AML-193 (cell line): ENCODE measurements at regions not wholly inside any gene's neighbourhood (a gene's known extent, or its start where the extent isn't known, plus 50 kb on each side); places are given as distances from the start of the nearest gene placed in this dataset.

Experiments used
- DNase-seq, 2 experiments: peaks; one replicate each; lab custom pipeline; 2025; lab: John Stamatoyannopoulos, UW

GRCh38 chr3:73797311-73797710 is 172.6 kb upstream of the PDZRN3 start:
- DNase-seq: no peak

DNA sequence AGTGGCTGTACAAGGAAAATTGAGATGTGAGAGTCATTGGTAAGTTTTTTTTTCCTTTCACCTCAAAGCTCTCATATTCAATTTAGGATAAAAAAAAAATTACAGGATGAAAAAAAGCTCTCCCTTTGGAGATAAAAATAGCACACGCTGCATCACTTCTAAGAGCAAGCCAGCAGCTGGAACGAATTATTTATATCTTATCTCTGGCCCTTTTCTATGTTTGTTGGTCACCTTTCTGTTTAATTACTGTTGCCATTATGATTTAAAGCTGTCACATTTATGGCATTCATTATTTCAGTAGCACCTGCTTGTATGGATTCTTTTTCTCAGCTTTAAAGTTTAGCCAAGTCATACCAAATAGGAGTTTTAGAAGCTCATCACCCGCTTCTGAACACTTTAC is 171.6 kb upstream of the PDZRN3 start:
- no peak for DNase-seq

DNA sequence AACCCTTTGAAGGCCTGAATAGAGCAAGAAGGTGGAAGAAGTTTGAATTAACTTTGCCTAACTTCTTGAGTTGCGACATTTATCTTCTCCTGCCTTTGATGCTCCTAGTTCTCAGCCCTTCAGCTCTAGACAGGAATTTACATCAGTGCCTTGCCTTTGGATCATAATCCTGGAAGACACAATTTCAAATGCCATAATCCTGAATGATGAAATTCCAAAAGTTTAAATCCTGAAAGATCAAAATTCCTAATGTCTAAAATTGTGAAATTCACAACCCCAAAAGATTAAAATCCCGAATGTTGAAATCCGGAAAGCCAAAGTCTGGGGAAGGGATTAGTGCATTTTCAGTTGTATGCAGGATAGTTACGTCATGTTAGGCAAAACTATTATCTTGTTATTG is 166.6 kb upstream of the PDZRN3 start:
- no peak for DNase-seq

DNA sequence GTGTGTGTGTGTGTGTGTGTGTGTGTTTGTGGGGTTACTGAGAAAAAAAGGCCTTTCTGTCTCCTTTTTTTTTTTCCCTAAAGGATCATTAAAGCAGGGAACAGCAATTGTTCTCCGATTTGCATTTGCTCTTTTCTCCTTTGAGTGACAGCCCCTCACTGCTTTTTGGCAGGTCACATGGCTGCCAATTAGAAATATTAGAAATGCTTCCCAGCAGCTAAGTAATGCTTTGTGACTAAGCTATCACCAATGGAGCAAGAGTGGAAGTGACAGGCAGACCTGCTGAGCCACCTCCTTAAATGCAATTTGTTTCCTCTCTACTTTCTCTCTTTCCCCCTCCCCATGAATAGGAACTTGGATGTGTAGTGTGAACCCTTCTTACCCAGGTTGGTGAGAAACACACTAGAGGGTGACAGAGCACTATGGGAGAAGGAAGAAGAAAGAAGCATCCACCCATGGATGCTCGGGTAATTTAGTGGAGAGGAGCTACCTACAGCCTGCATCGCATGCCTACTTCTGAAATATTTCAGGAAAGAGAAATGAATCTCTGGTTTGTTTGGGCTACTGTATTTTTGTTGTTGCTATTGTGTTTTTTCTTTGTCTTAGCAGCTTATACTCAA is 165.2 kb upstream of the PDZRN3 start:
- DNase-seq: no peak

DNA sequence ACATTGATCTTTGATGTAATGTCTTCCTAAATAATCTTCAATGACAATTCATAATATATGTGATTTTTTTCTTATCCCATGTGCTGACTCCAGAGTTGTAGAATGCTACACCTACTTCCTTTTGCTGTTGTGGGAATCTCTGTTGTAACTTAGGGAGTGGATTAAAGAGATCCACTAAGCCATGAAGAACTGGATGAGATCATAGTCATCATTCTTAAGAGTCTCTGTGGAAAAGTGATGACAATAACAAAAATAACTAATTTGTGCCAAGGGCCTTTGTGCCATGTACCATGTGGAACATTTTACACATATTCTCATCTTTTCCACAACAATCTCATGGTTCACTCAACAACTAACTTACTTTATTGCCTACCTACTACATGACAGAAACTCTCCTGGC is 162.9 kb upstream of the PDZRN3 start:
- no peak for DNase-seq

DNA sequence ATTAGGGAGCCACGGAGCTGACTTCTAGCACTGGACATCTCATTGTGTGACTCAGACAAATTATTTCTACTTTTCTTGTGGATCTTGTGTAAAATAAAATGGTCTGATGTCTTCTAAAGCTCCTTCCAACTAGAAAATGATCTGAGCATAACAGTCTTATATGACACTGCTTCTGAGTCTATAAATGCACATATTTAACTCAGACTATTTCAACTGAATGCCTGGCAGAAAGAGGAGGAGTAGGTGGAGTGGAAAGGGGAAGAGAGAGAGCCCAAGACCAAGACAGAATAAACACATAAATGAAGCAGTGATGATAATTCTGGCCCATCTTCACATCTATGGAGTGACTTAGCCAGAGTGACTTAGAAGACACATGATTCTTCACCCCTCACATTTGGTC is 162.3 kb upstream of the PDZRN3 start:
- DNase-seq: no peak

DNA sequence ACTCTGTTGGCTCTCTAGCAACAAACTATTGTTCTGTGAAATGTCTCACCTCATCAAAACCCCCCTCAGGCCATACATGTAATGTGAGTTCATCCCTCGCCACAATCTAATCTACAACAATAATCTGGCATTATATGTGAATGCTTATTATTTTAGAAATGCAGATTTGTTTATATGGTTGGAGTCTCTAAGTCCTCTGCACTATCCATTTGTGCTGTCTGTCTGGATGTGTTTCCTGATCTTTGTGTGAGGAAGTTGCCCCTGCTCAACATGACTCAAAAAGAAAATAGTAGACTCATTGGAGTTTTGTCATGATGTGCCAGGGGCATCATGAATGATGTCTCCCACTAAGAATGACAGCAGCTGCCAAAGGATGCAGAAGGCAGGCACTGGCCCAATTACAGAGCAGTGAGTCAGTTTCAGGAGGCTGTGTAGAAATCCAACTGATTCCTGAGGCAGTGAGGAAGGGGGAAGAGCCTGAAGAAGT is 161.6 kb upstream of the PDZRN3 start:
- no peak for DNase-seq

DNA sequence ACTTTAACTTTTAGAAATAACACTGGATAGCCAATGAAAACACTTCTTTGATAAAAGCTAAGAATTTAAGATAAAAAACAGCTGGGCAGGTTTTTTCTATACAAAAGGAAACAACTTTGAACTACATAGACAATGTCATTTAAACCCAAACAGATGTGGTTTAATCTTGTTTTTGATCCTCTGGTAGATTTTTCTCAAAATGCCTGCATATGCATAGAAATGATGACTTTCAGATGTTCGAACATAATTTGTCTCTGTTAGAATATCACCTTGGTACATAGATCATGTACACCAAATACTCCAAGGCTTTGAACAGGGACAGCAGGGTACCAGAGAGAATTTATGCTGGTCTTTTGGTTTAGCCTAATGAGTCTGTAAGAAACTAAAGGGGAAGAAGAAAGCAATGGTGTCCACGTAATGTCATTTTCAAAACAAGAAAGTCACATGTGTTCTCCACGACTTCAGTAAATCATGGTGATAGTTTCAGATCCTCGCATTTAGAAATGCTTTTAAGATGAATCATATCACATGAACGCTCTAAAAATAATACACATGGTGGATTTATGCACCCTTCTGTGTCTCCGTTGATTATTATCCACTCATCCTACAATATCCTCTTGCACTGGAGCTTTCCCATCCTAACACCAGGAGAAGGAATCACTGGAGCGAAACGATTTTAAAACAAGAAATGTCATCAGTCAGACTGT is 160.1 kb upstream of the PDZRN3 start:
- no peak for DNase-seq

DNA sequence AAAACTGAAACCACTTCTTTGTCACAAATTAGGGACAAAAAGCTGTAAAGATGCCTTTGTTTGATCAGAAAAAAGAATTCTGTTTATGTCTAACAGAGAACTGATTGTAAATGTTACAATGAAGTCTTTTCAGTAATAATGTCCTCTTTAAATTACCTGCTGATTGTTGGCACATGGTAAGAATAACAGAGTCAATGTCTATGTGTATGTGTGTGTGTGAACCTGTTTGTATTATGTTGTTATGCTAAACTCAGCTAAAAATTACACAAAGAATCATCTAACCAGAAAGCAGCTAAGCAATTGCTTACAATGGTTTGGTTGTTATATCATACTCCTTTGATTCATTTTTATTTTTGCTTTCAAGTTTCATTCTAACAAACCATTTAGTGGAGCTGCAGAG is 159.1 kb upstream of the PDZRN3 start:
- no peak for DNase-seq

DNA sequence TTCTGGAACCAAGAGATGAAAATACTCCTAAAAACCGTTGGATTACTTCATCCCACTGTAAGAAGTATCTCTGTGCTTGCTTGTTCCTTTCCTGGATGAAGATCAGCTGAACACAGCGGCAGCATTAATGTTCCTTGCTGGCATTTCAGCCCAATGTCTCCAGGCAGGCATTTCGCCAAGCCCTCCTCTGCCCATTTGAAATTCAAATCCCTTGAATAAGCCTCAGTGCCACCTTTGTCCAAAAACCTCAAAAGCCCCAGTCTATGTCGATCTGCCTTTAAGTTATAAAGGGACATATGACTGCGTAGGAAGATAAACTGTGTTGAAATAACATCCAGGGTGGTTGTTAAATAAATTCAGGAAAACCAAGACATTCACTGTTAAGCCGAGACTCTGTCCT is 156.8 kb upstream of the PDZRN3 start:
- no peak for DNase-seq

DNA sequence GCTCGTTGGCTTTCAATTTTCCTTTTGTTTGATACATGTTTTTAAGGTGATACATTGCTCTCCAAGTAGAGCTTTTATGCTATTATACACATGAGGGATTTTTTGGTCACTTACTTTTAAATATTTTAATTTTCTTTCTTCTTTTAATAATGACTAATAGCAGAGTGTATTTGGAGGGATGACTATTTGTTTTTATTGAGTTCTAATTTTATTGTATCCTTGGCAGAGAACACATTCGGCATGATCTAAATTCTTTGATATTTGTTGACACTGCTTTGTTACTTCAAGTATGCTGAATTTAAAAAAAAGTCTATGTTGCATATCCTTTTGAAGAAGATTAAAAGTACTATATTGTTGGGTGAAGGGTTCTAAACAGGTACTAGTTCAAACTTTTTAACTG is 149.9 kb upstream of the PDZRN3 start:
- no peak for DNase-seq

DNA sequence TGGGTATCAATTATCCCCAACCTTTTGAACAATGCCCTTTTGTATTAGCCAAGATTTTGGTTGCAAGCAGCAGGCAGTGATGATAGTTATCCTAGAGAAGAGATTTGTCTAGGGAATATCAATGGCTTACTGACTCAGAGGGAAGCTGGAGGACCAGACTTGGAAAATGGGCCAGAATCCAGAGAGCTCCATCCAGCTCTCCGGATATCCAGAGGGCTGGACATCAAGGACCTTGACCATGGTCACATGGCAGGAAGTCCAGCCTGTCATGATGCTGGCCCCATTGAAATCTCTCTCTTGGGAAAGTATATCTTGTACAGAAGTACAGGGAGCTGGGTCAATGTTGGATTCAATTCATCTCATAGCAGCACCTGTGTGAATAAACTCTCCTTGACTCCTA is 148.5 kb upstream of the PDZRN3 start:
- no peak for DNase-seq

DNA sequence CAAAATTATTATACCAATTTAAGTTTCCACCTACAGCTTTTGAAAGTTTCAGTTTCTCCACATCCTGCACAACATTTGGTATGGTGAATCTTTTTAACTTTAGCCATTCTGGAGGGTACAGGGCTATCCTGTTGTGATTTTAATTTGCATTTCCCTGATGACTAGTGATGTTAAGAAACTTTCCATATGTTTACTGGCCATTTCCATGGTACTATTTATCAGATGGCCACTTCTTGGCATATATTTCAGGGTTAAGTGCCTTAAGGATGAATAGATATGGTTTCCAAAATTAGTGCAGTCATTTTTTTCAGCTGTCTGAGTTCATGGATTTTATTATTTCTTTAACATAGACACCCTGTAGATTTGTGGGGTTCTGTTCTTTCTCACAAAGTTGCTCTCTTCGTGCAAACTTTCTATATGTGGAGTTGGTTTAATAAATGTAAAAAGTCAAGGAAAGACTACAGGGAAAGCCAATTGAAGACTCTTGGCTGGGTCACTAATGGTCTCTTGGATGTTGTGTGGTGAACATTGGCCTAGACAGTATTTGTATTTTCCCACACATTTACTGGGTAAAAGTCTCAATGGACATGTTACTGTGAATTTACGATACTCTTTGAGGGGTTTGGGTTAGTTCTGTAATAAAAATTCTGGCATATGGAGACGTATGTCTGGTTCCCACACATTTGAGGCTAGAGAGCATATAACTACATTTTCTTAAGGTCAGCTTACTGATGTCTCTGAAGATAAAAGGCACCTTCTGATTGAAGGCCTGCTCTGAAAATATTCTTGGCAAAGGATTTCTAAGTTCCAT is 147.5 kb upstream of the PDZRN3 start:
- DNase-seq: no peak

- DNase-seq: no peak
These were observed 144.0 kb upstream of the PDZRN3 start for GRCh38 chr3:73768524-73769308.

- DNase-seq: no peak
These were observed 142.0 kb upstream of the PDZRN3 start for GRCh38 chr3:73766599-73767381.

GRCh38 chr3:73765878-73766545 is 141.3 kb upstream of the PDZRN3 start:
- DNase-seq: no peak

- no peak for DNase-seq
These were observed 138.1 kb upstream of the PDZRN3 start for GRCh38 chr3:73762855-73763254.

GRCh38 chr3:73759297-73759711 is 134.6 kb upstream of the PDZRN3 start:
- DNase-seq: no peak

DNA sequence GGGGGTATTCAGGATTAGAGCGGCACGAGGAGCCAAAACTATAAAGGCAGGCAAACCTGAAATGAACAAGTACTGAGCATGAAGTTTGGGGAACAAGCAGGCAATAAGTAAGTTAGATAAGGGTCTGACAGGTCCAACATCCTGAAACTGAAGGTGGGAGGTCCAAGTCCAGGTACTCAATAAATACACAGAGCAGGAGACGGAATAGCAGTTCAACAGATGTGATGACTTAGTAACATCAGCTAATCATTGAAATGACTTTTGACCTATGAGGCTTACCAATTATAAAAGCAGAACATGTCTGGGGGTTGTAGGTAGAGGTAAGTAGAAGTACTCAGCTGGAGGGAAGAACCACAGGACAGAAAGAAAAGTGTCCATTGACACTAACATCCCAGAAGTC is 132.8 kb upstream of the PDZRN3 start:
- DNase-seq: no peak

DNA sequence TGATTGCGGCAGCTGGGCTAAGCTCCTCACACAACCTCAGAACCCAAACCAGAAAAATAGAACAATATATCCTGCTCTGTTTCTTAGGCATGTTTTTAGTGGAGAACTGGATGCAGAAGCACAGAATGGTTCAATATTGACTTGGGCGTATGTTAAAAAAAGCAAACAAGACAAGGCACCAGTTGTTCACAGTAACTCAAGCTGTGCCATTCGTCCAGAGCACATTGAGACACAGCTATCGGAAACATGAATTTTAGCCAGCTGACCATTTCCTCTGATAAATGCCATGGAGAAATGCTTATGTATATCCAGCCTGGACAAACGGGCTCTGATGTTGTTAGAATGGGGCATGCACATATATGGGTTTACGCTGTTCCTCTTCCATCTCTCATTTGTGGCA is 129.2 kb upstream of the PDZRN3 start:
- no peak for DNase-seq

DNA sequence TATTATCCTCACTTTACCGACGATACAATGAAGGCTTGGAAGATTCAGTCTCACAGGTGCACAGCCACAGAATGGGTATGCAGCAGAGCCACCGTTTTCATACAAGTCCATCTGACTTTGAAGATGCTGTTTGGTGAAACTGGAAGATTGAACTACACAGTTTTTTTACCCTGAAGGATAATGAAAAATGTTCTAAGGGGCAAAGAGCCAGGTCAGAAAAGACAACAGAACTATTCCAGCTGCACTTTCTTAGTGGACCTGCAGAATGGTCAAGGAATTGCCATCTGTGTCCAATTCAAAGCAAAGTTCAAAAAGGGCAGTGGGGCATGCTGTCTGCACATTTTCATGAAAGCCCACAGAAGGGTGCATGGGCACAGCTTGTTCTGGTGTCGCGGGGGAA is 127.6 kb upstream of the PDZRN3 start:
- DNase-seq: no peak
